Endothelial cell (in vitro differentiated cells): ENCODE measurements at regions not wholly inside any gene's neighbourhood (a gene's known extent, or its start where the extent isn't known, plus 50 kb on each side); places are given as distances from the start of the nearest gene placed in this dataset.
A peak's percentile ranks its signal among the peaks of the same experiment; 100 is the strongest.

Source experiments
- DNase-seq: peaks from one replicate; pipeline ENCODE4 v3.0.0; 2021; ENCODE audit warnings: low spot score
- H3K27ac Mint-ChIP-seq: one replicate; pipeline ENCODE4 v1.8.0; 2021; ENCODE audit warnings: mixed read lengths, inconsistent platforms; ENCODE audit not compliant: unreplicated experiment
- H3K27me3 Mint-ChIP-seq: one replicate; pipeline ENCODE4 v1.8.0; 2021; ENCODE audit warnings: mild to moderate bottlenecking, moderate library complexity, mixed read lengths, inconsistent platforms; ENCODE audit not compliant: unreplicated experiment
- H3K36me3 Mint-ChIP-seq: one replicate; pipeline ENCODE4 v1.8.0; 2021; ENCODE audit warnings: mild to moderate bottlenecking, low read depth, mixed read lengths, inconsistent platforms; ENCODE audit not compliant: unreplicated experiment
- H3K4me1 Mint-ChIP-seq: one replicate; pipeline ENCODE4 v1.8.0; 2021; ENCODE audit warnings: mild to moderate bottlenecking, mixed read lengths, inconsistent platforms; ENCODE audit not compliant: unreplicated experiment
- H3K4me3 Mint-ChIP-seq: one replicate; pipeline ENCODE4 v1.8.0; 2021; ENCODE audit warnings: mild to moderate bottlenecking, mixed read lengths, inconsistent platforms; ENCODE audit not compliant: unreplicated experiment
- H3K9me3 Mint-ChIP-seq: one replicate; pipeline ENCODE4 v1.8.0; 2021; ENCODE audit warnings: mixed read lengths, inconsistent platforms; ENCODE audit not compliant: unreplicated experiment
- CTCF ChIP-seq: fragments of 200-600 bp; sonication (generic); IDR thresholded peaks from one replicate; pipeline ENCODE4 v1.5.0; 2021; ENCODE audit warnings: antibody characterized with exemption; ENCODE audit not compliant: unreplicated experiment

- Mint-ChIP-seq H3K9me3 (no peaks in the 10 kb centered on the region), H3K4me1 (peaks cover 9% of the 10 kb centered on the region), H3K27ac (no peak overlapping the region), H3K27me3 (peaks cover 1% of the 10 kb centered on the region), H3K4me3 (no peak overlapping the region), H3K36me3 (no peaks in the 10 kb centered on the region)
- no peak for TF ChIP-seq CTCF
- DNase-seq = no peak
Measured at GRCh38 chr9:31302620-31303418, 1081.6 kb upstream of the ACO1 start.

GRCh38 chr9:31304576-31304975 lies 1079.9 kb upstream of the ACO1 start:
- H3K27me3 Mint-ChIP-seq = peaks cover 1% of the 10 kb centered on the region
- H3K4me1 Mint-ChIP-seq = peaks cover 9% of the 10 kb centered on the region
- DNase-seq = no peak
- H3K4me3 Mint-ChIP-seq = no peak overlapping the region
- H3K36me3 Mint-ChIP-seq = no peaks in the 10 kb centered on the region
- H3K27ac Mint-ChIP-seq = no peak overlapping the region
- no peak for TF ChIP-seq CTCF
- no peaks in the 10 kb centered on the region for H3K9me3 Mint-ChIP-seq

DNA sequence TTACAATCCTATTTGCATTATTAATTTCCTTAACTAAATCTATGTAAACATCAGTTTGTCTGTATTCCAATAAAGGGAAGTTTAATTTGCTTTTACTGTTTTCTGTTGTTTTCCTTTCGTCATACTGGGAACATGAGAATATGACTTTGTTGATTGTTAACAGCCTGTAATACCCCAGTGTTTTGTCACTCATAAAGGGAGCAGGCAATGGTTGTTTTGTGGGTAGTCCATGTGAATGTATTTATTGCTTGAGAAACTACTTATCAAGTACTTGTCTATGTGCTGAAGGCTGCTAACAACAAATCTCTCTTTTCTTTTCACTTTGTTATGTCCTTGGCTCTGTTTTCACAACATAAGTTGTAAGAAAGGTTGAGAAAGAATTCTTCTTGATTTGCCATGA lies 1070.2 kb upstream of the ACO1 start:
- H3K36me3 Mint-ChIP-seq = no peaks in the 10 kb centered on the region
- peaks cover 9% of the 10 kb centered on the region for H3K4me1 Mint-ChIP-seq
- H3K4me3 Mint-ChIP-seq = no peak overlapping the region
- DNase-seq = no peak
- no peaks in the 10 kb centered on the region for H3K27me3 Mint-ChIP-seq
- H3K27ac Mint-ChIP-seq = peak overlapping the region; percentile 75
- no peak for TF ChIP-seq CTCF
- H3K9me3 Mint-ChIP-seq = no peaks in the 10 kb centered on the region

- H3K9me3 Mint-ChIP-seq = no peaks in the 10 kb centered on the region
- H3K27ac Mint-ChIP-seq = no peak overlapping the region
- no peak for TF ChIP-seq CTCF
- H3K27me3 Mint-ChIP-seq = no peaks in the 10 kb centered on the region
- H3K4me3 Mint-ChIP-seq = no peak overlapping the region
- peaks cover 17% of the 10 kb centered on the region for H3K4me1 Mint-ChIP-seq
- H3K36me3 Mint-ChIP-seq = no peaks in the 10 kb centered on the region
- DNase-seq = no peak
Measured at GRCh38 chr9:31320494-31320893, 1063.9 kb upstream of the ACO1 start.

- Mint-ChIP-seq H3K9me3 (no peaks in the 10 kb centered on the region), H3K4me3 (no peak overlapping the region), H3K27me3 (no peaks in the 10 kb centered on the region), H3K4me1 (peaks cover 17% of the 10 kb centered on the region), H3K27ac (no peak overlapping the region), H3K36me3 (no peaks in the 10 kb centered on the region)
- TF ChIP-seq CTCF = no peak
- DNase-seq = no peak
Measured at GRCh38 chr9:31321256-31321655, 1063.2 kb upstream of the ACO1 start.
